ENCODE measurements at regions not wholly inside any gene's neighbourhood (a gene's known extent, or its start where the extent isn't known, plus 50 kb on each side); places are given as distances from the start of the nearest gene placed in this dataset.
"Not testable (repeated sequence)": the region's sequence is repeated elsewhere in the genome, so short reads cannot be mapped to it uniquely, and the experiment has no call there.

DNA sequence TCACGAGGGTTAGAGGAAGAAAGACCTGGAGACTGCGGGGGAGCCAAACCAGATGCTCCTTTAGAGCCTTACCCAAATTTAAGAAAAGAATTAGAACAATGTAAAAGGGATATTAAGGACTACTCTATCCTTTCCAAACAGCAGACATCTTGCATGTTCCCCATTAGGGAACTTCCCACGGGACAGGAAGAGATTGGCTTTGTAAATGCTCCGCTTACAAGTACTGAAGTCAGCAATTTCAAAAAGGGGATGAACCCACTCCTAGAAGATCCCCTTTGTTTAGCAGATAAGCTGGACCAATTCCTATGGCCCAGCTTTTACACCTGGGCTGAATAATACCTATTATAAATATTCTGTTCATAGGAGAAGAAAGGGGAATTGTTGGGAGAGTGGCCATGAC lies 74.2 kb downstream of the APOBEC1 start:
- no peak overlapping the region for H3K4me3 ChIP-seq (ENCODE audit: low read length)
- no peak for DNase-seq (ENCODE audit: low read depth, low spot score)

GRCh38 chr12:7590085-7590484 lies 75.6 kb downstream of the APOBEC1 start:
- H3K4me3 ChIP-seq (ENCODE audit: low read length); DNase-seq (ENCODE audit: low read depth, low spot score): not testable (repeated sequence)

DNA sequence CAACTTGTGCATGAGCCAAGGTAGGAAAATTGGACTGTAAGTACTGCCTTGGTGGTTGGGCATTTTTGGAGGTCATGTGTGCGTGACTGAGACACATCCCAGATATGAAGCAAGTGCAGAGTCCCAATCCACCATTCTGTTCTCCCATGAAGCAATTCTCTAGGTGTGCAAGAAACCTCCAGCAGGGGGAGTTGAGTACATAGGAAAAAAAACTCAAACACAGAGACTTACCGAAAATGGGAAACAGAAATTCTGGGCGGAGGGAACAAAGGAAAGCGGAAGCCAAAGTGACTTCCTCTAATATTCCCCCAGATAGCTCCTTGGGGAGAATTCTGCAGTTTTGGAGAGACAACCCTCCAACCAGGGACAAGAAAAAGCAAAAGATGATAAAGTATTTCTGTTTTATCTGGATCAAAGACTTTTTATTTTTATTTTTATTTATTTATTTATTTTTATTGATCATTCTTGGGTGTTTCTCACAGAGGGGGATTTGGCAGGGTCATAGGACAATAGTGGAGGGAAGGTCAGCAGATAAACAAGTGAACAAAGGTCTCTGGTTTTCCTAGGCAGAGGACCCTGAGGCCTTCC lies 76.9 kb downstream of the APOBEC1 start:
- not testable (repeated sequence) for H3K4me3 ChIP-seq (ENCODE audit: low read length)
- DNase-seq (ENCODE audit: low read depth, low spot score), result peak; percentile 60

DNA sequence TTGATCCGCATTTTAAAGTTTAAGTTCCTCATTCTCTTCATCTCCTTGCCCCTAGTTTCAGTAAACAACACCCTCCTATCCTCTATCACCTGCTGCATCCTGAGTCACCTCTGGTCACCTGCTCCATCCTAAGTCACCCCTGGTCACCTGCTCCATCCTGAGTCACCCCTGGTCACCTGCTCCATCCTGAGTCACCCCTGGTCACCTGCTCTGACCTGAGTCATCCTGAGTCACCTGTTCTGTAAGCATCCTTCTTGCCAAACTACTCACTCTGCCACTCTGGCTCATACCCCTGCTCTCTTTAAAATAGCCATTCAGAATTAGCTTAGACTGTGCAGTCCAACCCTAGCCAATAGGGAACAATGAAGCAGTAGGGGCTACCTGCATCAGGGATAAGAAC lies 80.6 kb upstream of the CD163 start:
- not testable (repeated sequence) for H3K4me3 ChIP-seq (ENCODE audit: low read length); DNase-seq (ENCODE audit: low read depth, low spot score)

GRCh38 chr12:7583471-7583870 lies 79.9 kb upstream of the CD163 start:
- H3K4me3 ChIP-seq (ENCODE audit: low read length), result no peak overlapping the region
- no peak for DNase-seq (ENCODE audit: low read depth, low spot score)

DNA sequence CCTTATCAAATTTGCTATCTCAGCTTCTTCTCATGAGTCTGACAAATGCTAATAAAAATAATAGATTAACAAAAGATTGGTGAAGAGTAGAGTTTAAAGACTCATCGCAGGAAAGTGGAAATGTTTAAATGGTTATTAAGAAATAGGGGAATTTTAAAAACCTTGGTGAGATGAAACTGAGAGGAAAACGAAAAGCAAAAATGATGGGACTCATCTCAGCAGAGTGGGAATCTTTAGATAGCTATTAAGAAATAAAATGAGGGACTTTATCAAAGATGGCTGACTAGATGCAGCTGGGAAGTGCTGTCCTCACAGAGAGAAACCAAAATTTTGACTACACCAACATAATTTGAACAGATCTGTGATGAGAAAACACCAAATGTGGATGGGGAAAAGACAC lies 79.2 kb upstream of the CD163 start:
- no peak overlapping the region for H3K4me3 ChIP-seq (ENCODE audit: low read length)
- DNase-seq (ENCODE audit: low read depth, low spot score), result no peak

DNA sequence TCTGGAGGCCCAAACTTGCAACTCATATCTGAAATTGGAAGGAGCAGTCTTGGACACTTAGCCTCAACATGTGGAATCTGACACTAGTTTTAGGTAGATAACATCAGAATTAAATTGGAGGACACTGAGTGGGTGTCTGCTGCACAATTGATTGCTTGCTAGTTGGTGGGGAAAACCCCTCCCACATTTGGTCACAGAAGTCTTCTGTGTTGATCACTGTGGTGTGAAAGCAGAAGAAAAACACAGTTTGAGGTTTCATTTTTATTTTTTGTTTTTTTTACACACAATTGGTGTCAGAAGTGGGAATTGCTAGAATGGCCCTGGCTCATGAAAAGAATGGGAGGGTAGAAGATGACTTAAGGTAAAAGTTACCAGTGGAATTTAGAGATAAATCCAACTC lies 78.0 kb upstream of the CD163 start:
- DNase-seq (ENCODE audit: low read depth, low spot score), result no peak
- no peak overlapping the region for H3K4me3 ChIP-seq (ENCODE audit: low read length)

- DNase-seq (ENCODE audit: low read depth, low spot score), result no peak
- H3K4me3 ChIP-seq (ENCODE audit: low read length), result no peak overlapping the region
Measured at GRCh38 chr12:7581046-7581445, 77.5 kb upstream of the CD163 start.

GRCh38 chr12:7571257-7571656 lies 67.7 kb upstream of the CD163 start:
- no peak for DNase-seq (ENCODE audit: low read depth, low spot score)
- H3K4me3 ChIP-seq (ENCODE audit: low read length), result no peak overlapping the region

- H3K4me3 ChIP-seq (ENCODE audit: low read length), result no peak overlapping the region
- DNase-seq (ENCODE audit: low read depth, low spot score), result no peak
Measured at GRCh38 chr12:7557227-7557626, 53.6 kb upstream of the CD163 start.

DNA sequence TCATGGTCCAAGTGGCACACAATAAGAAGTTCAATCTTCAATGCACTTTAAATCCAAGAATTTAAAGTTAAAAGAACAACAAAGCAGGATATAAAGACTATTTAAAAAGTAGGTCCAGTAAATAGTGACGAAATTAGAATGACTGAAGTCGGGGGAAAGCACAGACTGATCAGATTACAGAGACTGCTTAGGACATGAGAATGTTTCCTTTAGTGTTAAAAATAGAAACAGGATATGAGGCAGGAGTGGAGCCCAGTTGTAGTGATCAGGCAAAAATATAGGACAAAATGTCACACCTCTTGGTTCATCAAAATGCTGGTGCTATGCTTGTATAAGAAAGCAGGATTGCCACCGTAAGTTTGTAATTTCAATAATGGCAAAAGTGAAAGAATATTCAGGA lies 52.2 kb upstream of the CD163 start:
- DNase-seq (ENCODE audit: low read depth, low spot score), result no peak
- H3K4me3 ChIP-seq (ENCODE audit: low read length), result no peak overlapping the region

- not testable (repeated sequence) for DNase-seq (ENCODE audit: low read depth, low spot score); H3K4me3 ChIP-seq (ENCODE audit: low read length)
Measured at GRCh38 chr12:7554831-7555230, 51.3 kb upstream of the CD163 start.

Data from Jurkat, Clone E6-1 (cell line).